Stimulated activated CD4-positive, alpha-beta T cell treated with anti-CD3 and anti-CD28 coated beads, Interleukin-4, amount 100 ng/mL, for 24 hours (primary cell): ENCODE measurements at regions not wholly inside any gene's neighbourhood (a gene's known extent, or its start where the extent isn't known, plus 50 kb on each side); places are given as distances from the start of the nearest gene placed in this dataset.

Experiments used
- DNase-seq: peaks from one replicate; pipeline ENCODE4 v3.0.0-alpha.2; 2020

GRCh38 chr6:12221856-12222255 lies 68.3 kb upstream of the EDN1 start:
- no peak for DNase-seq

- no peak for DNase-seq
Measured at GRCh38 chr6:12222405-12223366, 67.5 kb upstream of the EDN1 start.

- no peak for DNase-seq
Measured at GRCh38 chr6:12223383-12223782, 66.8 kb upstream of the EDN1 start.

- no peak for DNase-seq
Measured at GRCh38 chr6:12224251-12224650, 65.9 kb upstream of the EDN1 start.

GRCh38 chr6:12228447-12229146 lies 61.6 kb upstream of the EDN1 start:
- no peak for DNase-seq

GRCh38 chr6:12229332-12229731 lies 60.8 kb upstream of the EDN1 start:
- DNase-seq = peak; percentile 9

- no peak for DNase-seq
Measured at GRCh38 chr6:12230523-12230922, 59.6 kb upstream of the EDN1 start.

- peak; percentile 7 for DNase-seq
Measured at GRCh38 chr6:12232339-12232738, 57.8 kb upstream of the EDN1 start.

GRCh38 chr6:12232821-12233220 lies 57.3 kb upstream of the EDN1 start:
- DNase-seq = no peak

GRCh38 chr6:12233693-12234571 lies 56.2 kb upstream of the EDN1 start:
- peak; percentile 38 for DNase-seq

GRCh38 chr6:12235341-12235740 lies 54.8 kb upstream of the EDN1 start:
- no peak for DNase-seq

- peak; percentile 20 for DNase-seq
Measured at GRCh38 chr6:12238219-12238618, 51.9 kb upstream of the EDN1 start.
